ENCODE measurements at regions not wholly inside any gene's neighbourhood (a gene's known extent, or its start where the extent isn't known, plus 50 kb on each side); places are given as distances from the start of the nearest gene placed in this dataset.

DNA sequence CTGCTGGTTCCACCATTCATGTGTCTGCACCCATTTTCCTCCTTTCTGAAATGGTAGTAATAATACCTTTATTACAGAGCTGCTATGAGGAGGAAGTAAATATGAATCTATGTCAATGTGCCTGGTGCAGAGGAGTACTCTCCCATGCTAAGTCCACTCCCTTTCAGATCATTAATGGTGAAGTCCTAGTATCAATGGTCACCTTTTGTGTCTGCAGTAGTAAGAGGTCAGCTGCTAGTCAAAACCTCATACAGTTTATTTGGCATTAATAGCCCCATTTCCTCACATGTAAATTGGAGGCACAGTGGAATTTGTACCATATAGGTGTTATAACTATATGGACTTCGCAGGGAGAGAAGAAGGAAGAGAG, 581.0 kb downstream of the REEP3 start (continued):
- TF ChIP-seq ZNF462 (CRISPR knock-in tag; IDR thresholded peaks at IDR 0.05) (no peak), POLR2AphosphoS5 (IDR thresholded peaks at IDR 0.05; ENCODE audit: low read depth) (no peak)

GRCh38 chr10:64102916-64103315, 581.7 kb downstream of the REEP3 start:
- no peaks in the 10 kb centered on the region for H3K27me3 Mint-ChIP-seq (ENCODE audit: insufficient read depth, low read depth, poor library complexity)
- Histone ChIP-seq H3K4me2 (no peak overlapping the region), H3K4me3 (no peak overlapping the region), H3K36me3 (ENCODE audit: insufficient read depth) (no peaks in the 10 kb centered on the region), H3K79me2 (replicated peaks; ENCODE audit: insufficient read depth) (no peaks in the 10 kb centered on the region), H3K27ac (ENCODE audit: low read depth) (no peak overlapping the region), H3K27me3 (ENCODE audit: insufficient read depth) (no peaks in the 10 kb centered on the region), H2AFZ (no peak overlapping the region), H3K4me1 (ENCODE audit: insufficient read depth) (no peaks in the 10 kb centered on the region), H3K9me2 (ENCODE audit: insufficient read depth) (peaks cover 5% of the 10 kb centered on the region; the same call in 1 of the 2 replicates), H4K20me1 (replicated peaks; ENCODE audit: insufficient read depth) (no peaks in the 10 kb centered on the region), H3F3A (replicated peaks; ENCODE audit: low read depth) (no peaks in the 10 kb centered on the region)
- DNase-seq (ENCODE audit: low spot score) (no peak), ATAC-seq (no peak)
- H3K9me3 Mint-ChIP-seq = no peaks in the 10 kb centered on the region
- H3K36me3 Mint-ChIP-seq (ENCODE audit: low read depth) = no peaks in the 10 kb centered on the region
- peaks cover 2% of the 10 kb centered on the region; the same call in 1 of the 3 replicates for H3K4me1 Mint-ChIP-seq
- no peak overlapping the region for H3K4me3 Mint-ChIP-seq
- H3K27ac Mint-ChIP-seq = no peak overlapping the region
- no peak for TF ChIP-seq ZNF331 (CRISPR knock-in tag; IDR thresholded peaks at IDR 0.05; ENCODE audit: low read depth)
- TF ChIP-seq STAT1 (IDR thresholded peaks at IDR 0.05; ENCODE audit: unreplicated experiment) = no peak
- TF ChIP-seq, protein P1, sequence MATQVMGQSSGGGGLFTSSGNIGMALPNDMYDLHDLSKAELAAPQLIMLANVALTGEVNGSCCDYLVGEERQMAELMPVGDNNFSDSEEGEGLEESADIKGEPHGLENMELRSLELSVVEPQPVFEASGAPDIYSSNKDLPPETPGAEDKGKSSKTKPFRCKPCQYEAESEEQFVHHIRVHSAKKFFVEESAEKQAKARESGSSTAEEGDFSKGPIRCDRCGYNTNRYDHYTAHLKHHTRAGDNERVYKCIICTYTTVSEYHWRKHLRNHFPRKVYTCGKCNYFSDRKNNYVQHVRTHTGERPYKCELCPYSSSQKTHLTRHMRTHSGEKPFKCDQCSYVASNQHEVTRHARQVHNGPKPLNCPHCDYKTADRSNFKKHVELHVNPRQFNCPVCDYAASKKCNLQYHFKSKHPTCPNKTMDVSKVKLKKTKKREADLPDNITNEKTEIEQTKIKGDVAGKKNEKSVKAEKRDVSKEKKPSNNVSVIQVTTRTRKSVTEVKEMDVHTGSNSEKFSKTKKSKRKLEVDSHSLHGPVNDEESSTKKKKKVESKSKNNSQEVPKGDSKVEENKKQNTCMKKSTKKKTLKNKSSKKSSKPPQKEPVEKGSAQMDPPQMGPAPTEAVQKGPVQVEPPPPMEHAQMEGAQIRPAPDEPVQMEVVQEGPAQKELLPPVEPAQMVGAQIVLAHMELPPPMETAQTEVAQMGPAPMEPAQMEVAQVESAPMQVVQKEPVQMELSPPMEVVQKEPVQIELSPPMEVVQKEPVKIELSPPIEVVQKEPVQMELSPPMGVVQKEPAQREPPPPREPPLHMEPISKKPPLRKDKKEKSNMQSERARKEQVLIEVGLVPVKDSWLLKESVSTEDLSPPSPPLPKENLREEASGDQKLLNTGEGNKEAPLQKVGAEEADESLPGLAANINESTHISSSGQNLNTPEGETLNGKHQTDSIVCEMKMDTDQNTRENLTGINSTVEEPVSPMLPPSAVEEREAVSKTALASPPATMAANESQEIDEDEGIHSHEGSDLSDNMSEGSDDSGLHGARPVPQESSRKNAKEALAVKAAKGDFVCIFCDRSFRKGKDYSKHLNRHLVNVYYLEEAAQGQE (IDR thresholded peaks at IDR 0.05; ENCODE audit: unreplicated experiment) = no peak
- no peak for TF ChIP-seq EZH2phosphoT487 (IDR thresholded peaks at IDR 0.05; ENCODE audit: unreplicated experiment)
- no peak for TF ChIP-seq CREB1 (CRISPR knock-in tag; IDR thresholded peaks at IDR 0.05; ENCODE audit: low read depth)
- TF ChIP-seq POLR2AphosphoS5 (IDR thresholded peaks at IDR 0.05; ENCODE audit: low read depth) = no peak
- no peak for TF ChIP-seq EZH2 (IDR thresholded peaks at IDR 0.05; ENCODE audit: low read depth, unreplicated experiment)
- TF ChIP-seq, protein P2, sequence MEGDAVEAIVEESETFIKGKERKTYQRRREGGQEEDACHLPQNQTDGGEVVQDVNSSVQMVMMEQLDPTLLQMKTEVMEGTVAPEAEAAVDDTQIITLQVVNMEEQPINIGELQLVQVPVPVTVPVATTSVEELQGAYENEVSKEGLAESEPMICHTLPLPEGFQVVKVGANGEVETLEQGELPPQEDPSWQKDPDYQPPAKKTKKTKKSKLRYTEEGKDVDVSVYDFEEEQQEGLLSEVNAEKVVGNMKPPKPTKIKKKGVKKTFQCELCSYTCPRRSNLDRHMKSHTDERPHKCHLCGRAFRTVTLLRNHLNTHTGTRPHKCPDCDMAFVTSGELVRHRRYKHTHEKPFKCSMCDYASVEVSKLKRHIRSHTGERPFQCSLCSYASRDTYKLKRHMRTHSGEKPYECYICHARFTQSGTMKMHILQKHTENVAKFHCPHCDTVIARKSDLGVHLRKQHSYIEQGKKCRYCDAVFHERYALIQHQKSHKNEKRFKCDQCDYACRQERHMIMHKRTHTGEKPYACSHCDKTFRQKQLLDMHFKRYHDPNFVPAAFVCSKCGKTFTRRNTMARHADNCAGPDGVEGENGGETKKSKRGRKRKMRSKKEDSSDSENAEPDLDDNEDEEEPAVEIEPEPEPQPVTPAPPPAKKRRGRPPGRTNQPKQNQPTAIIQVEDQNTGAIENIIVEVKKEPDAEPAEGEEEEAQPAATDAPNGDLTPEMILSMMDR (conservative IDR thresholded peaks at IDR 0.05; ENCODE audit: low read depth in 2 of 2) = no peak
